PFSK-1 (cell line): ENCODE measurements at regions not wholly inside any gene's neighbourhood (a gene's known extent, or its start where the extent isn't known, plus 50 kb on each side); places are given as distances from the start of the nearest gene placed in this dataset.

ENCODE experiments used
- FOXP2 ChIP-seq: optimal IDR thresholded peaks from 2 replicates; pipeline ENCODE3; 2011; ENCODE audit warnings: borderline replicate concordance, control low read depth, inconsistent platforms; ENCODE audit not compliant: insufficient read depth; ENCODE audit errors: extremely low read length, extremely low read depth
- POLR2AphosphoS5 ChIP-seq: IDR thresholded peaks from 2 replicates; pipeline ENCODE4 v1.6.1; 2012; ENCODE audit warnings: low read depth, mild to moderate bottlenecking, control low read depth, low read length, moderate library complexity
- SIN3A ChIP-seq: IDR thresholded peaks from 2 replicates; pipeline ENCODE4 v1.6.1; 2012; ENCODE audit warnings: mild to moderate bottlenecking, low read length, moderate library complexity, borderline replicate concordance; ENCODE audit not compliant: insufficient read depth
- TAF1 ChIP-seq: IDR thresholded peaks from 2 replicates; pipeline ENCODE4 v1.6.1; 2012; ENCODE audit warnings: low read length, control low read depth, borderline replicate concordance; ENCODE audit not compliant: insufficient read depth
- TF ChIP-seq, protein P1 (sequence below), 2 experiments: IDR thresholded peaks; 2 replicates each; pipeline versions ENCODE4 v1.6.1 to v1.8.0; 2011 to 2012; ENCODE audit warnings: low read depth in 2 of 2, low read length in 2 of 2, control low read depth in 1 of 2, inconsistent platforms in 1 of 2, mild to moderate bottlenecking in 1 of 2, moderate library complexity in 1 of 2; ENCODE audit not compliant: insufficient read depth in 1 of 2

DNA sequence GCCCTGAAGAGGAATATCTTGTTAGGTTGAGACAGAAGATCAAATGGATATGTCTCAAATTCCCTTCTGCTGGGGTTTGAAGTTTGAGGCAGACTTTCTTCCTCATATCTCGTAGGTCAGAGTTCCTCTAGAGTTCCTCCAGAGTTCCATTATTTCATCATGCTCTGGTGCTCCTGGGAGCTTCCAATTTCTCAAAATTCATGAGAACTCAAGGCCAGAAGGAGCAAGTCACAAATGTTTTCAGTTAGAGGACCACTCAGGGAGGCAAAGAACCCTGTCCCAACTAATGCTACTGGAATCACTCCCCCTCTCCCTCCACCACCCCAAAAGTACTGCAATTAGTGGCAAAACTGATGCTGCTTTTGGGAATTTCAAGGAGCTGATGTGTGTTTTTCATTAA lies 115.7 kb upstream of the RBMS1 start:
- TF ChIP-seq POLR2AphosphoS5, result no peak
- TF ChIP-seq TAF1, result no peak
- TF ChIP-seq, protein P1, sequence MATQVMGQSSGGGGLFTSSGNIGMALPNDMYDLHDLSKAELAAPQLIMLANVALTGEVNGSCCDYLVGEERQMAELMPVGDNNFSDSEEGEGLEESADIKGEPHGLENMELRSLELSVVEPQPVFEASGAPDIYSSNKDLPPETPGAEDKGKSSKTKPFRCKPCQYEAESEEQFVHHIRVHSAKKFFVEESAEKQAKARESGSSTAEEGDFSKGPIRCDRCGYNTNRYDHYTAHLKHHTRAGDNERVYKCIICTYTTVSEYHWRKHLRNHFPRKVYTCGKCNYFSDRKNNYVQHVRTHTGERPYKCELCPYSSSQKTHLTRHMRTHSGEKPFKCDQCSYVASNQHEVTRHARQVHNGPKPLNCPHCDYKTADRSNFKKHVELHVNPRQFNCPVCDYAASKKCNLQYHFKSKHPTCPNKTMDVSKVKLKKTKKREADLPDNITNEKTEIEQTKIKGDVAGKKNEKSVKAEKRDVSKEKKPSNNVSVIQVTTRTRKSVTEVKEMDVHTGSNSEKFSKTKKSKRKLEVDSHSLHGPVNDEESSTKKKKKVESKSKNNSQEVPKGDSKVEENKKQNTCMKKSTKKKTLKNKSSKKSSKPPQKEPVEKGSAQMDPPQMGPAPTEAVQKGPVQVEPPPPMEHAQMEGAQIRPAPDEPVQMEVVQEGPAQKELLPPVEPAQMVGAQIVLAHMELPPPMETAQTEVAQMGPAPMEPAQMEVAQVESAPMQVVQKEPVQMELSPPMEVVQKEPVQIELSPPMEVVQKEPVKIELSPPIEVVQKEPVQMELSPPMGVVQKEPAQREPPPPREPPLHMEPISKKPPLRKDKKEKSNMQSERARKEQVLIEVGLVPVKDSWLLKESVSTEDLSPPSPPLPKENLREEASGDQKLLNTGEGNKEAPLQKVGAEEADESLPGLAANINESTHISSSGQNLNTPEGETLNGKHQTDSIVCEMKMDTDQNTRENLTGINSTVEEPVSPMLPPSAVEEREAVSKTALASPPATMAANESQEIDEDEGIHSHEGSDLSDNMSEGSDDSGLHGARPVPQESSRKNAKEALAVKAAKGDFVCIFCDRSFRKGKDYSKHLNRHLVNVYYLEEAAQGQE (IDR thresholded peaks at IDR 0.05; ENCODE audit: insufficient read depth in 1 of 2, low read depth in 2 of 2, low read length in 2 of 2), result no peak
- no peak for TF ChIP-seq SIN3A
- TF ChIP-seq FOXP2, result no peak
